ENCODE measurements at regions not wholly inside any gene's neighbourhood (a gene's known extent, or its start where the extent isn't known, plus 50 kb on each side); places are given as distances from the start of the nearest gene placed in this dataset.

DNA sequence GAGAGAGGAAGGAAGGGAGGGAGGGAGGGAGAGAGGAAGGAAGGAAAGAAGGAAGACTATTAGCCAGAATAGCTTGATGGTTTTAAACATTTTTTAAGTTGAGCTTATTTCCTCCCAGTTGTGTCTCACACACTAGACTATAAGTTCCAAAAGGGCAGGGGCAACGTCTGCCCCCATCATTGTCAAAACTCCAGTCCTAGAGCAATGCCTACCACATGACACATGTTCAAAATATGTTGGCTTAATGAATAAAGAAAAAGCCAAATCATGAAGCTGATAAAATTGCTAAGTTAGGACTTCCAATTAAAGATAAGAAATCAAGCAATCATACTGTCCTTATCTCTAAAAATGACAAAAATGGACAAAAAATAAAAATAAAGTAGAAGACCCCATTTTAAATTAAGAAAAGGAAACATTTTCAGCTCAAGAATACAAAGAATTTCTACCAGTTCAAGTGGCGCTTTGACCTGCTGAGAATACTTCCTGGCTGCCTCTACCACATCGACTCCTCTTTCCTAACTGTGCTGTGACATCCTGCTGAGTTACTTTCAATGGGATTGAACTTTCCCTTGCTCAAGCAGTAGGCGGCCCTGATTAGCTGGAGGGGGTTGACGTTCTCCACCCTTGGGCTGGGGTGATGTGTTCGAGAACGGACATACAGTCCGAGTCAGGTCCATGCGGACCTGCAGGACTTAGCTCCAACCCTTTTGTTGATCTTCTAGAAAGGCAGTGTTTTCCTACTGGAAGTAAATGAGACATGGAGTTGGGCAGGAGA lies 283.9 kb upstream of the FOXQ1 start:
- DNase-seq (ENCODE audit: low spot score) = no peak

DNA sequence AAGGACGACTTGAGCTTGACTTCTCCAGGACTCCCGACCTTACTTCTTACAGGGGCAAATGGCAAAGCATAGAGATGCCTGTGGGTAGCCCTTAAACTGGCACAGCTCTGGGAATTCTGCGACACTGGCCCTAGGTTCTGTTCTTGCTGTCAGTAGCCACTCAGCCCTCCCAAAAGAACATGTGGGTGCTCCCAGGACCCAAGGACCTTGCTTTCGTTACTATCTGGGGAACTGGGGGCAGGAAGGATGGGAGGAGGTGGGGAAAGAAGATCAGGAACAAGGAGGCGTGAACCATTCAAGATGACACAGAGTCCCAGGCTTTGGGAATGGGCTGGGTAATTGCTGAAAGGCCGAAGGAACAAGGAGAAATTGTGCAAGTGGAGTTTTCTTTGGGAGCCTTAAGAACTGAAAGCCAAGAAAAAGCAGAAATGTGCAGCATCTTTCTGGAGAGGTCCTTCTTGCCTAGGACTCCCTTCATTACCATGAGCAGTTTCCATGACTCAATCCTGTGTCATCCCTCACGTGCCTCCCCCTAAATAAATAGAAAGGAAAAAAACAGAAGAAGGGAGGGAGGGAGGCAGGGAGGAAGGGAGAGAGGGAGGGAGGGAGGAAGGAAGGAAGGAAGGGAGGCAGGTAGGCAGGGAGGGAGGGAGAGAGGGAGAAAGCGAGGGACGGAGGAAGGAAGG lies 284.6 kb upstream of the FOXQ1 start:
- no peak for DNase-seq (ENCODE audit: low spot score)

DNA sequence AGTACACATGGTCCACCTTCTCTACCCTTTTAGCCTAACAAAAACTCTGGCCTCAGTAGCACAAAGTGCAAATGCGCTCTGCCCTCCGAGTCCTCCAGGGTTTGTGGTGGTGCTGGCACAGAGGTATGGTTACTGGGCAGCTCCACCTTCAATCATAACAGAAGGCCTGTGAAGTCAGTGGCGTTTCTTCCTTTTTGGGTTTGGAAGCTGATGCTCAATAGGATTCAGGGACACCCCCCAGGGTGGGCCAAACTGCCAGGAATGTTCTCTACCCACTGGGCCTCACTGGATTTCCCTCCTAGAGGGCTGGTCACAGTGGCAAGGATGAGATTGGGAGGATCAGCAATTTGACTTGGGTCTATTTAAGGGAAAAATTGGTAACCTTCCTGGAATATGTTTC lies 286.1 kb upstream of the FOXQ1 start:
- no peak for DNase-seq (ENCODE audit: low spot score)

DNA sequence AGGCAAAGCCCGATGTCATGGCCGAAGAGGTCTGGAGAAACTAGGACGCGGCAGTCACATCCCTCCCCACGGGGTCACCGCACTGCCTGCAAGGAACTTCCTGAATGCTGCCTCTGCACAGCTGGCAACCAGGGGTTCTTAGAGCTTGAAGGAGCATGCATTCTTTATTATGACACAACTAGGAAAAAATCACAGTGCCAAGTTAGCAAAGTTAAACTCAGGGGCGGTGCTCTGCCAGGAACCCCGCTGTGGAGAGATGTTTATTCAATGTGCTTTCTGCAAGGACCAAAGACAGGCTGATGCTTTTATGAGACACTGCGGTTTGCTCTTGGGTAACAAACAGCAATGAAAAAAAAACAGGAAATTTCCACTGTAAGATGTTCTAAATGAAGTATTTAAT lies 287.3 kb upstream of the FOXQ1 start:
- no peak for DNase-seq (ENCODE audit: low spot score)

DNA sequence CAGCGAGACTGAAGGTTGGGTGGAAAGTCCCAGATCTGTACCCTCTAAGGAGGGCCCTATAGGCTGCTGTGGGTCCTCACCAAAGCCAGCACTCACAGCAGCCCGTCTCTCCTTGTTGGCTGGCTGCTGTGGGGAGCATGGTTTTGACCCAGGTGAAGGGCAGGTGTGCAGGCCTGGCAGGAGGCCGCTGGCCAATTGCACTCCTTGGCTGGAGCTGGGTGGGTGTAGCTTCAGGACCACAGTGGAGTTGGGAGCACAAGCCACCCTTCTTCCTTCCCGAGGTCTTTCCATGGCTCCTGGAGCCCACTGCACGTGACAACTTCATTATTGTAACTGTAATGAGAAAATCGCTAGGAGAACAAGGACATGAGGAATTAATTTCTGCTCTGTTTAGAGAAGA lies 287.7 kb upstream of the FOXQ1 start:
- no peak for DNase-seq (ENCODE audit: low spot score)

DNA sequence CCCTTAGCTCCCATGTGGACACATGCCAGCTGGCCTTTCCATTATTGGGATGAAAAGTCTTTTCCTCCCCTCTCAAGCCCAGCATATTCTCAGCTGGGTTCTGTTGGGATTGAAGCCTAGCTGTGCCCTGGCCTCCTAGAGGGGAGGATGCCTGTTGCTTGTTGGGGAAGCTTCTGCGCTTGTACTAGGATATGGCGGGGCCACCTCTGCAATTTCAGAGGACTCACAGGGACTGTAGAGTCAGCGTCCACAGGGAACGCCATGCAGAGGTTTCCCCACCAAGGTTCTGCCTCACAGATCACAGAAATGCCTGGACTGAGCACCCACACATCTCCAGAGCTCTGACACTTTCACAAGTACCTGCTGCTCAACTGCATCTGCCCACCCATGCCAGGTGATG lies 288.7 kb upstream of the FOXQ1 start:
- no peak for DNase-seq (ENCODE audit: low spot score)

DNA sequence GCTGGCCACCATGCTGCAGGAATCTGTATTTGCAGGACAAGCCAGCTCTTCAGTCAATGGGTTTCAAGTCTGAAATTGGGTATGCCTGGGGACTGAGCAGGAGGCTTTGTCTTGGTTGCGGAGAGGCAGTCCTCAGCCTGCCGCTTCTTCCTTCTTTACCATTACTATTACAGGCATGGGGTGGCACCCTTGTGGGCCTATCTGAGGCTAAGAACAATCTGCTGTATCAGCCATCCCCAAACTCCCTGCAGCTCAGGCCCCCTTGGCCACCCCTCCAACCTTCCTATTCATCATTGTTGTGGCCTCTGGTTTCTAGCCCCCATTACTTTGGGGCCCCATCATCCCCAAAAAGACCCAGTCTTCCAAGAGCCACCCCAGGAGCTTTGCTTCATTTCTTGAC lies 289.2 kb upstream of the FOXQ1 start:
- no peak for DNase-seq (ENCODE audit: low spot score)

DNA sequence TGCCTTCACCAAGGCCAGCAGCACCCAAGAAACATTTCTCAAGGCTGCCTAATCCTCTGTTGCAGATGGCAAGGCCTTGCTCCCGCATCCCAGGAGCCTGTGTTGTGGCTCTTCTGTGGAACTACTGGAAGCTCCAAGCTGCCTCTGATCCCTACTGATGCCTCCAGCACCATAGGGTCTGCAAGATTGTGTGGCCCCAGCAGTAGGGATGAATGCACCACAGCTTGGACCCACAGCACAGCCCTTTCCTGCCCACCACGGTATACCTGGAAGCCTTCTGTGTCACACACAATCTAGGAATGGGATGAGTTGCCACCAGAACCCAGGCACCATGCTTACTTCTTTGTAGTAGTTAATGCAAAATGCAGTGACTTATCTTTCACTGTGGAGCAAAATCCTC lies 291.1 kb upstream of the FOXQ1 start:
- DNase-seq (ENCODE audit: low spot score) = no peak

DNA sequence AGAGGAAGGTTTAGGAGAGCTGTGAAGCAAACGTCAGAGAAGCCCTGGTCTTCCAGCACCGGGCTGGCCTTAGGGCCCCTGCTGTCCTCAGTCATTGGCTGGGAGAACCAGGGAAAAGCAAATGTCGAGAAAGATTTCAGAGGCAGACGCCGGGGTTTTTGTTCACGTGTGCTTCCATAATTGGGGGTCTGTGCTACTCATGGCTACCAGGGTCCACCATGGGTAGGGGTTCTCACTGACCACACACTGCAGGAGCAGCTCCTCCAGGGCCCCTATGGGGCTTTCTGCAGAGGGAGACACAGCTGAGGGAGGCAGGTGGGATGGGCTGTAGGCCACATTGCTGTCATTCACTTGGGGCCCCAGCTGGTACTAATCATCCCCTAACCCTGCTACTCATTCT lies 291.8 kb upstream of the FOXQ1 start:
- DNase-seq (ENCODE audit: low spot score) = no peak

DNA sequence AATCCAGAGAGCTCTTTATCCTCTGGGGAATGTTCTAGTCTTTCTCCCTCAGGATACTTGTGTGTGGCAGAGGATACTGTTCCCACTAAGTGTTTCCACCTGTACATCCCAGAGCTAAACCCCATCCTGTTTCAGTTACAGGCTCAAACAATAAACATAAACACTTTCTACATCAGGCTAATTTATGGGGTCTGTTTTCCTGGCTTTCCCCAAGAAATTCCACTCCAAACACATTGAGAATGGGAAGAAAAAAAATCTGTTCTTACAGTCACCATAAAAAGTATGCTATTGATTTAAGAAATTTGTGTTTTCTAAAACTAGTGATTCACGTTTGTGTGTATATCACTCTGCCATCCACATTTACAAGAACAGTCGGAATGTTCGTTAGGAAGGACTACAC lies 293.9 kb upstream of the FOXQ1 start:
- no peak for DNase-seq (ENCODE audit: low spot score)

DNA sequence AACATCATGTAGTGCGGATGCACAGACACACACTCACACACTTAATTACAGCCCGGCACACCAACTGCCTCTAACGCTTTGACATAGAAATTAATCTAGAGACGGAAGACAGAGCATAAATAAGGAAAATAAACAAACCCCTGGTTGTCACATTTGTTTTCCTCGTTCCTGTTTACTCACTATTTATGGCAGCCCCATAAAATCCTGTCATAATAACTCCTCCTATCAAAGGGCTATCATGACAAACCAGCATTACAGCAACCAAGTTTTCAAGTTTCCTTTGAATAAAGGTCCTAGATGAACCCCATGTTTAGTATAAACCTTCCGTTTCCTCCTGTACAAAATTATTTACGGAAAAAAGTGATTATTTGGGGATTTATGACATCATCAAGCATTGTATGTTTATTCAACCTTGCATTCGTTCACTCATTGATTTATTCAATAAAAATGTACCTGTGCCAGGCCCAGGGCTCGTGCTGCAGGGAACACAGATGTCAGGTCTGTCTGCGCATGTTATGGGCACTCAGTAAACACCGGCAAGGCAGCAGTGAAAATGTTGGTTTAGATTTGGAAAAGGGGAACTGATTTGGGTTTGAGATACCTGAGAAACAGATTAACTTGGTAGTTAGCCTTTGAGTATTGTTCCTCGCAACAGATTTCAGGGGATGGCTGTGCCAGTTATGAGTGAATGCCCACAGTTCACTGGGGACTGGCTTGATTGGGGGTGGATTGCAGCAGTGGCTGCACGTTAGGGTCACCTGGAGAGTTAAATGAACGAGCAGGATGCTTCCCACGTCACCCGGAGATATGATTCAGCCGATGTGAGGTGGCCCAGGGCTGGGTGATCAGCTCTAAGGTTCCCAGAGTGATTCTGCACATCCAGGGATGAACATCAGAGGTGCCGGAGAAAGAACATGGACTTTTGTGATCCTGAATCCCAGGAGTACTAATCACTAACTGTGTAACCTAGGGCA lies 295.3 kb upstream of the FOXQ1 start:
- DNase-seq (ENCODE audit: low spot score) = no peak

DNA sequence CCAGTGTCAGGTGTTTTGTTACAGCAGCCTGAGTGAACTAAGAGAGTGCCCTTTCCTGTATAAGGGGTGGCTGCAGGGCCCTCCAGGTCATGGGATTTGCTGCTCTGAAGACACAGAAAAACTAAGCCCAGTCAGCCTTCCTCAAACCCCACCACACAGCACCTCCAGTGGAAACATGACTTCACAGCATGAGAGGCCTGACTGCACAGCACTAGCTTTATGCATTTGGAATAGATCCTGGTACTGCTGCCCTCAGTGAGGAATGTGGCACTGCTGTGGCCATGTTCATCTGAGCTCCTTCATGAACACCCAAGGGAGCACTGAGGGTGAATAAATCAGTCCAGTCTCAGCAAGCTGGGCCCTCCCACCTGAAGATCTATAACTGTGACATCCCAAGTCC lies 296.1 kb upstream of the FOXQ1 start:
- no peak for DNase-seq (ENCODE audit: low spot score)

DNA sequence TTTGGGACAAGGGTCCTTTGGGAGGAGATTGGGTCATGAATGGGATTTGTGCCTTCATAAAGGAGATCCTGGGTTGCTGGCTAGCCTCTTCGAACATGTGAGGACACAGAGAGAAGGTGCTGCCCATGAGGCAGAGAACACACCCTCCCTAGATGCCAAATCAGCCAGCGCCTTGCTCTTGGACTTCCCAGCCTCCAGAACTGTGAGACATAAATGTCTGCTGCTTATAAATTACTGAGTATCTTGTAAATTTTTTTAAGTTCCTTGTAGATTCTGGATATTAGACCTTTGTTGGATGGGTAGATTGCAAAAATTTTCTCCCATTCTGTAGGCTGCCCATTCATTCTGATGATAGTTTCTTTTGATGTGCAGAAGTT lies 297.5 kb upstream of the FOXQ1 start:
- no peak for DNase-seq (ENCODE audit: low spot score)

DNA sequence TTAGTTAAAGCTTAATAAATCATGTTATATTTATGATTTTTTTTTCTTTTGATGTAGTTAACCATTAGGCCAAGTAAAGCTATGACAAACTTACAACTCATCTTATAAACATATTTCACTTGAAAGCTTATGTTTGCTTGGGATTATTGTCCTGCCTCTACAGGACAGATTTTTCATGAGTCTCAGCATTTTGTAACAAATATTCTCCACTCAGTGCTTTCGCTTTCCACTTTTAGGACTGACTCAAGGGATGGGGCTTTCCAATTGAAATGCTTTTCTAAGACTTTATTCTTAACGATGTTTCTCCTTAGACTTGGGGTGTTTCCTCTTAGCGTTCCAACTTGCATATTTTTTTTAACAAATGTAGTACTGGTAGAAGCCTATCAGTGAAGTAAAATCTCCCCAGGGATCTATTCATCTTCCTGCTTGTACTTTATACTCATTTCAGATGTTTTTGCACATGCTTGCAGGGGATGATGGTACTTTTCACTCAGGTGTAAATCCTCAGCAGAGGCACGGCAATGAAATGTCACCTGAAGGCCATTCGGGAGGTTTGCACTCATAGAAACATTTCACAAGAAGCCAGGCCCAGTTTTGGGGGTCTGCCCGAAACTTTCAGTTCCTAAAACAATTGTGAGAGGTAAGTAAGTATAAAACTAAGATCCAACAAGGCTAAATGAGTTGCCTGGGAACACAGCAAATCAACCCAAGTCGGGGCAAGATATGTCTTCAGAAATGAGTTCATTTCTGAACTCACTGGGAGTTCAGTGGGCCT lies 298.1 kb upstream of the FOXQ1 start:
- no peak for DNase-seq (ENCODE audit: low spot score)

DNA sequence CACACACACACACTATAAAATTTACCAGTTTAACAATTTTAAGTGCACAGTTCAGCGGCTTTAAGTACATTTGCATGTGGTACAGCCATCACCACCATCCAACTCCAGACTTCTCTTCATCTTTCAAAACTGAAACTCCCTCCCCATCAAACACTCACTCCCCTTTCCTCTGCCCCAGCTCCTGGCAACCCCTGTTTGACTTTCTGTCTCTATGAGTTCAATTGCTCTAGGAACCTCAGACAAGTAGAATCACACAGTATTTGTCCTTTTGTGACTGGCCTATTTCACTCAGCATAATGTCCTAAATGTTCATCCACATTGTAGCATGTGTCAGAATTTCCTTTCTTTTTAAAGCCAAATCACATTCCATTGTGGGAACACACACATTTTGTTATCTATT lies 302.8 kb upstream of the FOXQ1 start:
- DNase-seq (ENCODE audit: low spot score) = no peak

DNA sequence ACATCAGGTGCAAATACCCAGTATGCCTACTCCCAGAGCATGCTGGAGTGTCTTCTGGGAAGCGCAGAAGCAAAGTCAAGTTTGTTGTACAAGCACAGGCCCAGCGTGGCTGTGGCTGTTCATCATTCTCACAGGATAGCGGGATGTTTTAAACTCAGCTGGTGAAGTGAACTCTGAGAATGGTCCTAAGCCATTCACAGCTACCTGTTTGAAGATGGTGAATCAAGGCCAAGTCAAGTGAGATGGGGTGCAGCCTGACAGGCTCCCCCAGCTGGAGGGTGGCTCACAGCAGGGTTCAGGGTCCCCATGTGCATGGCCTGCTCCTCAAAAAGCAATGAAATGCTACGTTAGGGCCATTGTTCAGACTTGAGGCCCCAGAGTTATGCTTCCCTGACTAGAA lies 304.7 kb upstream of the FOXQ1 start:
- DNase-seq (ENCODE audit: low spot score) = no peak

DNA sequence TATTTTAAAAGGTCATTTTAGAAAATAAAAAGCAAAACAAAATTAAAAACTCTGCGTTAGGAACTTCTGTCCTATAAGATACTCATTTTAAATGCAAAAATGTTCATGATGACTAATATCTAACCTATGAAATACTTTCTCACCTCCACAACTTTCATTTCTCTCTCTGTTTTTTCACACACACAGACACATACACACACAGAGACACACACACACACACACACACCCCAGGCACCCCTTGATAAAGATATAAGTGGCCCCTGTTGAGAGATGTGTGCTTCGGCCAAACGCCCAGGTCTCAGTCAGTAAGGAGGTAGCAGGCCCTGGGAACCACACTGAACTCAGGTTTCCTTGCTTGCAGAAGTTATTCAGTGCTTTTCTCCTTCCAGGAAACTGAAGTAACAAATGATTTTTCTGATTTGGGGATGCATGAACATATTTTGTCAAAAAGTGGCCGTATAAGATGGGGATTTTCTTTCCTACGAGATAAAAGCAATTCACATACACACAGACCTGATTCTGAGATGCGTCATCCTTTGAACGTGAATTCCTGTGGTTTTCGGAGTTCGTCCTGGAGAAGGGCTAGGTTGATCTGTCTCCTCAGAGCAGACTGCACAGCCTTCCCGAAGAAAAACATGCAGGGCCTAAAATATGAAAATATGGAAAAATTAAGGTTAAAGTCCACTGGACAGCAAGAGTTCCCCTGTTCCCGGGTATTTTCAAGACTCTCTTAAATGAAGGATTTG lies 306.8 kb upstream of the FOXQ1 start:
- DNase-seq (ENCODE audit: low spot score) = no peak

DNA sequence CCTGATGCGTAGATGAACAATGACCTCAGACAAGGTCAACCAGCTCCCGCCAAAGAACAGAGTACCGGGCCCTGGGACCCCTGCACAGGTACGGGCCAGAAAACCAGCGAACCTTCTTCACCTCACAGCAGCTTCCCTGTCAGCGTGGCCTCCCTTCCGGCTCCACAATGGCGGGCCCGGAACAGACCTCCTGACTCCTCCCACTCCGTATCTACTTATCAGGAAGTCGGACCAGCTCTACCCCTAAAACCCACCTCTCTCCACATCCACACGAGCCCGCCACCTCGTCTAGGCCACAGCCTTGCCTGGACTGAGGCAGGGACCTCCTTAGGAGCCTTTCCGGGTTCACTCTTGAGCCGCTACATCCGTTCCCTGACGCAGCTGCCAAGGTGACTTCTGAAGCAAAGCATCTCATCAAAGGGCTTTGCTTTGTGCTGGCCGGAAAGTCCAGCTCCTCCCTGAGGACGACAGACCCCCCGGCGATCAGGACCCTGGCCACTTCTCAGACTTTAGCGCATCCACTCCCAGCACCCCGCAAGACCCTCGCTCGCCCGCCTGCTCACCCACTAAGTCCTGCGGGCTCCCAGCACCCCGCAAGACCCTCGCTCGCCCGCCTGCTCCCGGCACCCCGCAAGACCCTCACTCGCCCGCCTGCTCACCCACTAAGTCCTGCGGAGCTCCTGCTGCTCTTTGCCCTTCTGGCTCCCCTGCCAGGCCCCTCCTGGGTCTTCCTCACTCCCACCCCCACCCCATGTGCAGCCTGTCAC lies 308.3 kb upstream of the FOXQ1 start:
- DNase-seq (ENCODE audit: low spot score) = no peak

DNA sequence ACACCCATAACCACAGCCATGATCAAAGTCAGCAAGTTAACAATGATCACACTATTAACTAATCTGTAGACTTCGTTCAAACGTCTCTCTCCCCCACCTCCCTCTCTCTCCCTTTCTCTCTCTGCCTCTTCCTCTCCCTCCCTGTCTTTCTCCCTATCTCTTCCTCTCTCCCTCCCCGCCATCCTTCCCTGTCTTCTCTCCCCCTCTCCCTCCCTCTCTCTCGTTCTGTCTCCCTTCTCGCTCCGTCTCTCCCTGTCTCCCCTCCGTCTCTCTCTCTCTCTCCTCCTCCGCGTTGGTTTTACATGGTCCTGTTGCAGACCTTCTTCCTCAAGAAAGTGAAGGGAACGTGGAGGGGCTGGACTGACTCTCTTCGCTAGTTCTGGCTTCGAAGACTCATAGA lies 308.9 kb upstream of the FOXQ1 start:
- DNase-seq (ENCODE audit: low spot score) = no peak

DNA sequence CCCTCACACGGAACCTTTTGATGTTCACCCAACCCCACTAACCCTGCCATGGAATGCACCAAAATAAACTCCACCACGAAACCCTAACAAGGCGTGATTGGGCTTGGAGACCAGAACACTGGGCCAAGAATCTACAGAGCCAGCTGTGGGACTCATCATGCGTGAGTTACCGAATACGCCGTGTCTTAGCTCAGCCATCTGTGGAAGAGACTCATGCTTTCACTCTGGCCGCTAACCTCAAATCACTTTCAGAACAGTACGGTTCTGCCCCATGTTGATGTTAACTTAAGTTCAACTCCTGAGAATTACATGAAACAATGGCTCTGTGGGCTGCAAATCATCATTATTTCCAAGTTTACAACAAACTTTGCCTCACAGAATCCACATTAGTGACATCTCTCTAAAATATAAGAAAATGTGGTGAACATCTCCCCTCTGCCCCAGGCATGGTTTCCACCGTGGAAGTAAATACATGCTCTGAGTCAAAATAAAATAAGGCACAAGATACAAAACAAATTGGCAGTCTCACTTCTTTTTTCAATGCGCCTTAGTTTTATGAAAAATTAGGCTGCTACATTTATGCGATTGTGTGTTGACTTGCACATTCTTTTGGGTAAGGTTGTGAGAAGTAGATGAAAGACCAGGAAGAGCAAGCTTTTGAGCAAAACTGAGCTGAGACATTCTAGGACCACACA lies 308.9 kb upstream of the EXOC2 start:
- DNase-seq (ENCODE audit: low spot score) = no peak
